HUES6 (cell line): ENCODE measurements at regions not wholly inside any gene's neighbourhood (a gene's known extent, or its start where the extent isn't known, plus 50 kb on each side); places are given as distances from the start of the nearest gene placed in this dataset.

Experiments used
- H3K27ac ChIP-seq: 2 replicates; pipeline ENCODE4 v1.7.0; 2013; ENCODE audit warnings: low read depth, mild to moderate bottlenecking, low read length, inconsistent platforms
- H3K27me3 ChIP-seq: 2 replicates; pipeline ENCODE4 v1.6.1; 2013; ENCODE audit warnings: low read length; ENCODE audit not compliant: control insufficient read depth, insufficient read depth
- H3K36me3 ChIP-seq: 2 replicates; pipeline ENCODE4 v1.6.1; 2013; ENCODE audit warnings: low read length; ENCODE audit not compliant: control insufficient read depth, insufficient read depth
- H3K4me1 ChIP-seq: 2 replicates; pipeline ENCODE4 v1.6.1; 2013; ENCODE audit warnings: low read length; ENCODE audit not compliant: control insufficient read depth, insufficient read depth
- H3K4me3 ChIP-seq: 2 replicates; pipeline ENCODE4 v1.5.1; 2013; ENCODE audit warnings: low read depth, low read length
- H3K9ac ChIP-seq: one replicate; pipeline ENCODE4 v1.6.1; 2013; ENCODE audit warnings: mild to moderate bottlenecking, low read length
- H3K9me3 ChIP-seq: 2 replicates; pipeline ENCODE4 v1.6.1; 2013; ENCODE audit warnings: low read depth, low read length; ENCODE audit not compliant: control insufficient read depth, insufficient read depth

- Histone ChIP-seq H3K4me1 (peaks cover 8% of the 10 kb centered on the region), H3K9me3 (no peaks in the 10 kb centered on the region), H3K36me3 (no peaks in the 10 kb centered on the region), H3K4me3 (no peak overlapping the region), H3K27me3 (no peaks in the 10 kb centered on the region), H3K9ac (no peak overlapping the region), H3K27ac (no peak overlapping the region)
Observed at GRCh38 chr5:175388531-175388930, 55.5 kb downstream of the DRD1 start.

GRCh38 chr5:175387144-175387543 lies 56.8 kb downstream of the DRD1 start:
- Histone ChIP-seq H3K4me3 (no peak overlapping the region), H3K27ac (no peak overlapping the region), H3K9ac (no peak overlapping the region), H3K36me3 (no peaks in the 10 kb centered on the region), H3K4me1 (peaks cover 8% of the 10 kb centered on the region), H3K27me3 (no peaks in the 10 kb centered on the region), H3K9me3 (no peaks in the 10 kb centered on the region)

- Histone ChIP-seq H3K4me1 (peaks cover 8% of the 10 kb centered on the region), H3K9ac (no peak overlapping the region), H3K27me3 (no peaks in the 10 kb centered on the region), H3K36me3 (no peaks in the 10 kb centered on the region), H3K27ac (no peak overlapping the region), H3K9me3 (no peaks in the 10 kb centered on the region), H3K4me3 (no peak overlapping the region)
Observed at GRCh38 chr5:175386526-175386925, 57.5 kb downstream of the DRD1 start.

- Histone ChIP-seq H3K27ac (no peak overlapping the region), H3K27me3 (no peaks in the 10 kb centered on the region), H3K9me3 (no peaks in the 10 kb centered on the region), H3K4me3 (no peak overlapping the region), H3K36me3 (no peaks in the 10 kb centered on the region), H3K4me1 (peaks cover 8% of the 10 kb centered on the region), H3K9ac (no peak overlapping the region)
Observed at GRCh38 chr5:175385691-175386362, 58.2 kb downstream of the DRD1 start.

GRCh38 chr5:175384724-175385552 lies 59.0 kb downstream of the DRD1 start:
- no peaks in the 10 kb centered on the region for H3K27me3 ChIP-seq
- H3K27ac ChIP-seq = no peak overlapping the region
- H3K4me3 ChIP-seq = no peak overlapping the region
- H3K36me3 ChIP-seq = no peaks in the 10 kb centered on the region
- no peak overlapping the region for H3K9ac ChIP-seq
- H3K9me3 ChIP-seq = no peaks in the 10 kb centered on the region
- peaks cover 8% of the 10 kb centered on the region for H3K4me1 ChIP-seq

- peaks cover 8% of the 10 kb centered on the region for H3K4me1 ChIP-seq
Observed at GRCh38 chr5:175383350-175383749, 60.6 kb downstream of the DRD1 start.

GRCh38 chr5:175382171-175382570 lies 61.8 kb downstream of the DRD1 start:
- Histone ChIP-seq H3K4me3 (no peak overlapping the region), H3K27me3 (no peaks in the 10 kb centered on the region), H3K36me3 (no peaks in the 10 kb centered on the region), H3K9me3 (no peaks in the 10 kb centered on the region), H3K27ac (no peak overlapping the region), H3K9ac (no peak overlapping the region), H3K4me1 (peaks cover 6% of the 10 kb centered on the region)

More at GRCh38 chr5:175383350-175383749, 60.6 kb downstream of the DRD1 start:
- Histone ChIP-seq H3K27ac (no peak overlapping the region), H3K9ac (no peak overlapping the region), H3K36me3 (no peaks in the 10 kb centered on the region), H3K27me3 (no peaks in the 10 kb centered on the region), H3K4me3 (no peak overlapping the region), H3K9me3 (no peaks in the 10 kb centered on the region)

- Histone ChIP-seq H3K36me3 (no peaks in the 10 kb centered on the region), H3K27ac (no peak overlapping the region), H3K4me3 (no peak overlapping the region), H3K9me3 (no peaks in the 10 kb centered on the region), H3K27me3 (no peaks in the 10 kb centered on the region), H3K4me1 (no peaks in the 10 kb centered on the region), H3K9ac (no peak overlapping the region)
Observed at GRCh38 chr5:175381130-175381529, 62.9 kb downstream of the DRD1 start.

- Histone ChIP-seq H3K4me3 (no peak overlapping the region), H3K36me3 (no peaks in the 10 kb centered on the region), H3K9ac (no peak overlapping the region), H3K4me1 (no peaks in the 10 kb centered on the region), H3K27me3 (no peaks in the 10 kb centered on the region), H3K9me3 (no peaks in the 10 kb centered on the region), H3K27ac (no peak overlapping the region)
Observed at GRCh38 chr5:175380701-175381100, 63.3 kb downstream of the DRD1 start.

GRCh38 chr5:175379867-175380266 lies 64.1 kb downstream of the DRD1 start:
- no peaks in the 10 kb centered on the region for H3K4me1 ChIP-seq
- H3K36me3 ChIP-seq = no peaks in the 10 kb centered on the region
- no peak overlapping the region for H3K9ac ChIP-seq
- no peaks in the 10 kb centered on the region for H3K27me3 ChIP-seq
- no peak overlapping the region for H3K4me3 ChIP-seq
- no peaks in the 10 kb centered on the region for H3K9me3 ChIP-seq
- H3K27ac ChIP-seq = no peak overlapping the region

GRCh38 chr5:175378444-175379028 lies 65.4 kb downstream of the DRD1 start:
- H3K9me3 ChIP-seq = no peaks in the 10 kb centered on the region
- no peak overlapping the region for H3K27ac ChIP-seq
- H3K4me1 ChIP-seq = no peaks in the 10 kb centered on the region
- H3K9ac ChIP-seq = no peak overlapping the region
- H3K36me3 ChIP-seq = no peaks in the 10 kb centered on the region
- H3K4me3 ChIP-seq = no peak overlapping the region
- no peaks in the 10 kb centered on the region for H3K27me3 ChIP-seq
